Activated naive CD8-positive, alpha-beta T cell treated with anti-CD3 and anti-CD28 coated beads, Interleukin-2, amount 10 ng/mL, durations not matched to agents 7 days and 5 days (primary cell): ENCODE measurements at regions not wholly inside any gene's neighbourhood (a gene's known extent, or its start where the extent isn't known, plus 50 kb on each side); places are given as distances from the start of the nearest gene placed in this dataset.
"Not testable (repeated sequence)": the region's sequence is repeated elsewhere in the genome, so short reads cannot be mapped to it uniquely, and the experiment has no call there.

Source experiments
- ATAC-seq: fragments of 150-1000 bp; cut with Tn5 transposase; one replicate; pipeline ENCODE4 v1.10.0; 2021; ENCODE audit warnings: low read depth, moderate library complexity
- POLR2A ChIA-PET: fragments of 350-600 bp; sonication (Branson Sonifier 250); formaldehyde crosslinking; loops from one replicate; lab custom pipeline; 2021; ENCODE audit warnings: antibody characterized with exemption; lab: Charles Lee
- DNase-seq: peaks from one replicate; pipeline ENCODE4 v3.0.0; 2021
- H3K27ac Mint-ChIP-seq: one replicate; pipeline ENCODE4 v1.8.0; 2022; ENCODE audit warnings: mild to moderate bottlenecking, mixed read lengths
- H3K27me3 Mint-ChIP-seq: one replicate; pipeline ENCODE4 v1.8.0; 2022; ENCODE audit warnings: mild to moderate bottlenecking, moderate library complexity, mixed read lengths
- H3K36me3 Mint-ChIP-seq: one replicate; pipeline ENCODE4 v1.8.0; 2021; ENCODE audit warnings: mild to moderate bottlenecking, mixed read lengths
- H3K4me1 Mint-ChIP-seq: one replicate; pipeline ENCODE4 v1.8.0; 2021; ENCODE audit warnings: mixed read lengths
- H3K4me3 Mint-ChIP-seq: one replicate; pipeline ENCODE4 v1.8.0; 2022; ENCODE audit warnings: mild to moderate bottlenecking, moderate library complexity, mixed read lengths
- H3K9me3 Mint-ChIP-seq: one replicate; pipeline ENCODE4 v1.8.0; 2021; ENCODE audit warnings: mixed read lengths

DNA sequence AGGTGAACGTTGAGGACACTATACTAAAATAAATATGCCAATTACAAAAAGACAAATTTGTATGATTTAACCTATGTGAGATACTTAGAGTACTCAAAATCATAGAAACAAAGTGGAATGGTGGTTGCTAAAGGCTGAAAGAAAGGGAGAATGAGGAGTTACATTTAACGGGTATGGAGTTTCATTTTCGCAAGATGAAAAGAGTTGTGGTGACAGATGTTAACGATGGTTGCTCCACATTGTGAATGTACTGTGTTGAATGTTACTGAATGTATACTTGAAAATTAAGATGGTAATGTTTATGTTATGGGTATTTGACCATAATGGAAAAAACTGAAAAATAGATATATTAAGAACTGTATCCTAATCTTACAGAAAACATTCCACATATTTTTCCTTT, 51.3 kb upstream of the MOCS2 start:
- peaks cover 13% of the 10 kb centered on the region for H3K27me3 Mint-ChIP-seq
- H3K4me3 Mint-ChIP-seq: no peak overlapping the region
- POLR2A ChIA-PET: no interaction called here
- no peaks in the 10 kb centered on the region for H3K36me3 Mint-ChIP-seq
- no peak overlapping the region for H3K27ac Mint-ChIP-seq
- no peak for ATAC-seq
- no peaks in the 10 kb centered on the region for H3K4me1 Mint-ChIP-seq
- no peak for DNase-seq
- H3K9me3 Mint-ChIP-seq: no peaks in the 10 kb centered on the region

DNA sequence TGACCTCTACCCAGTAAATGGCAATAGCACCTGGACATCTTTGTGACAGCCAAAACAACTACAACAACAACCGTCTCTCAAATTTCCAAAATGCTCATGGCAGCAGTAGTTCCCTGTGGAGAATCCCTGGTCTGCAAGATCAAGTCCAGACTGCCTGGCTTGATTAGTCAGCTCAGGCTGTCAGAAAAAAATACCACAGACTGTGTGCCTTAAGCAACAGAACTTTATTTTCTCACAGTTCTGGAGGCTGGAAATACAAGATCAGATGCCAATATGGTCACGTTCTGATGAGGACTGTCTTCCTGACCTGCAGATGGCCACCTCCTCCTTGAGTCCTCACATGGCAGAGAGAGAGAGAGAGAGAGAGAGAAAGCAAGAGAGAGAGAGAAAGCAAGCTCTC, 52.3 kb upstream of the MOCS2 start:
- H3K4me3 Mint-ChIP-seq: no peak overlapping the region
- H3K27ac Mint-ChIP-seq: no peak overlapping the region
- H3K27me3 Mint-ChIP-seq: peaks cover 12% of the 10 kb centered on the region
- H3K36me3 Mint-ChIP-seq: no peaks in the 10 kb centered on the region
- POLR2A ChIA-PET: interaction anchor here (0.7 kb wide), 1 partner anchor 254 kb away, joined by 3 read pairs; no protein-coding TSS in a partner anchor
- DNase-seq (no peak), ATAC-seq (no peak)
- H3K4me1 Mint-ChIP-seq: no peaks in the 10 kb centered on the region
- H3K9me3 Mint-ChIP-seq: no peaks in the 10 kb centered on the region

- H3K36me3 Mint-ChIP-seq: no peaks in the 10 kb centered on the region
- H3K4me3 Mint-ChIP-seq: no peak overlapping the region
- POLR2A ChIA-PET: no interaction called here
- no peaks in the 10 kb centered on the region for H3K9me3 Mint-ChIP-seq
- H3K27me3 Mint-ChIP-seq: peaks cover 23% of the 10 kb centered on the region
- ATAC-seq (no peak), DNase-seq (no peak)
- no peak overlapping the region for H3K27ac Mint-ChIP-seq
- no peaks in the 10 kb centered on the region for H3K4me1 Mint-ChIP-seq
Observed at GRCh38 chr5:53164478-53165165, 55.1 kb upstream of the MOCS2 start.

- no peak overlapping the region for H3K4me3 Mint-ChIP-seq
- ATAC-seq (no peak), DNase-seq (no peak)
- H3K36me3 Mint-ChIP-seq: no peaks in the 10 kb centered on the region
- POLR2A ChIA-PET: no interaction called here
- peaks cover 21% of the 10 kb centered on the region for H3K27me3 Mint-ChIP-seq
- no peak overlapping the region for H3K27ac Mint-ChIP-seq
- no peaks in the 10 kb centered on the region for H3K4me1 Mint-ChIP-seq
- no peaks in the 10 kb centered on the region for H3K9me3 Mint-ChIP-seq
Observed at GRCh38 chr5:53165431-53166182, 56.0 kb upstream of the MOCS2 start.

DNA sequence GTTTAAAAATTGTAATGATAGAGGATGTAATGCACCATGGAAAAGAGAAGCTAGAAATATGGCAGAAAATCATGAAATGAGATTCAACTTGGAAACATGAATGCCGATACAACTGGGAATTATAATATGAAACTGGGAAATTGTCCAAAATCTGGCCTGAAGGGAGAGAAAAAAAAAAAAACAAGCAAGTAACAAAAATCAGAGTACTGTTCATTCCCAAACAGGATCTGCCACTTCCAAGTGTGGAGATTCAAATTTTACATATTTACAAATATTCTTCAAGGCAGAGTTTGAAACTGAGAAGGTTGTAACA, 56.6 kb upstream of the MOCS2 start:
- ATAC-seq (no peak), DNase-seq (no peak)
- Mint-ChIP-seq H3K36me3 (no peaks in the 10 kb centered on the region), H3K27me3 (peaks cover 21% of the 10 kb centered on the region), H3K9me3 (no peaks in the 10 kb centered on the region), H3K4me1 (no peaks in the 10 kb centered on the region), H3K27ac (no peak overlapping the region), H3K4me3 (no peak overlapping the region)
- POLR2A ChIA-PET: no interaction called here

DNA sequence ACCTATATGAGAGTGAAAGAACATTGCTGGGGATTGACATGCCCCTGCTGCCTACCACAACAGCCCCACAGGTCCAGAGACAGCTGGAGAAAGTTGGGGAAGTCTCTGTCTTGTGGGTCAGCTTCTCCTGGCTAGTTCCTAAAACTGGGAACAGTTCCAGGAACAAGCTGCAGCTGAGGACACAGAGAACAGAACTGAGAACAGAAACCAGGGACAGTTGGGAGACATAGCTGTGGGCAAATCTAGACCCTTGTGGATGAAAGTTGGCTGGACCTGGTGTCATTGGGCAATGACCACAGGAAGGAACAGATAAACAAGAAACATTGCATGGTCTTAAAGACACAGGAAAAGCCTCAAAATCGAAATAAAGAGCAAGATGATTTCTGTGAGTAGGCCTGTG, 58.3 kb upstream of the MOCS2 start:
- Mint-ChIP-seq H3K4me1 (no peaks in the 10 kb centered on the region), H3K27ac (no peak overlapping the region), H3K27me3 (peaks cover 21% of the 10 kb centered on the region), H3K9me3 (no peaks in the 10 kb centered on the region), H3K36me3 (no peaks in the 10 kb centered on the region), H3K4me3 (no peak overlapping the region)
- DNase-seq (no peak), ATAC-seq (no peak)
- POLR2A ChIA-PET: no interaction called here

DNA sequence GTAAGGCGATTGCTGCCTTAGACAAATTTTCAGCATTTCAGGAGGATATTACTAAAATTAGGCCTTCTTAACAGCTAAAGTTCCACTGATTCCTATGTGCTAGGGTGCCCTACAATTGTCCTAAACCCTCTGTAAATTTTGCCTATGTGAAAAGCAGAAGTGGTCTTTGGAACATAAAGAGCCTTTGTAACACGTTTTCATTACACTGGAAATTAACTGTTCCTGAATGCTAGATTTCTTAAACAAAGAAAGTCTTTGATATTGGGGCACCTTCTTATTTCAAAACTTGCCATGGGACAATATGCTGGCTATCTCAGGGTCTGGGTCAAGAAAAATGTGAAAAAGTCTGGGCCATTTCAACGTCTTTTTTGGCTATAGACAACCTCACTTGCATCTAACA, 60.4 kb upstream of the MOCS2 start:
- Mint-ChIP-seq H3K36me3 (no peaks in the 10 kb centered on the region), H3K27me3 (peaks cover 19% of the 10 kb centered on the region), H3K4me3 (no peak overlapping the region), H3K27ac (no peak overlapping the region), H3K4me1 (no peaks in the 10 kb centered on the region), H3K9me3 (no peaks in the 10 kb centered on the region)
- POLR2A ChIA-PET: no interaction called here
- ATAC-seq (no peak), DNase-seq (no peak)

DNA sequence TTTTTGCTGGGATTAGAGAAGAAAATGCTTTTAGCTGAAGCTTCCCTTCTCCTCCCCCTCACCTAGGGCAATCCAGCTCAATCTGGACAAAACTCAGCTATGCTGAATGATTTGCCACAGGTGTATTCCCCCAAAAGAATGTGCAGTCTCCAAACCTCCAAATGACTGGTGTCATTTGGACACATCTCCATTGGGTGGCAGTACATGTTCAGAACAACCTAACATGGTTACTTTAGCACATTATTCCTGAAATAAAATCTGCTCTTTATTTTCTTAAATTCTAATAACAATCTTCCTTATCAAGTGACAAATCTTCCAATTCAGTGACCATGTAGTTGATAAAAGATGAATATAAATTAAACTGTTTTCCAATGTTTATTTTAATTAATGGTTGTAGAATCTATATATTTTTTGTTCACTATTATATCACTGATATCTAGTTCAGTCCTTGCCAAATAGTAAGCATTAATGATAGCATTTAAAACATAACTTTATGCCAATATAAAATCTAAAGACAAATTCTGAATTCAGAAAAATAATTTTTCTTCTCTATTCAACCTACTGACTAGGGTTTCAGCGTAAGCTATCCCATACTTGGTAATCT, 61.3 kb upstream of the MOCS2 start:
- ATAC-seq (no peak), DNase-seq (no peak)
- no peak overlapping the region for H3K27ac Mint-ChIP-seq

GRCh38 chr5:53172073-53172472, 62.5 kb upstream of the MOCS2 start:
- H3K9me3 Mint-ChIP-seq, H3K4me1 Mint-ChIP-seq, H3K4me3 Mint-ChIP-seq, H3K36me3 Mint-ChIP-seq, POLR2A ChIA-PET, DNase-seq, ATAC-seq, H3K27ac Mint-ChIP-seq: not testable (repeated sequence)
- H3K27me3 Mint-ChIP-seq: peaks cover 13% of the 10 kb centered on the region

More for the DNA sequence above, 61.3 kb upstream of the MOCS2 start:
- H3K4me3 Mint-ChIP-seq: no peak overlapping the region
- no peaks in the 10 kb centered on the region for H3K9me3 Mint-ChIP-seq
- POLR2A ChIA-PET: no interaction called here
- H3K4me1 Mint-ChIP-seq: no peaks in the 10 kb centered on the region
- peaks cover 15% of the 10 kb centered on the region for H3K27me3 Mint-ChIP-seq
- no peaks in the 10 kb centered on the region for H3K36me3 Mint-ChIP-seq

- H3K4me3 Mint-ChIP-seq: no peak overlapping the region
- no peaks in the 10 kb centered on the region for H3K4me1 Mint-ChIP-seq
- H3K9me3 Mint-ChIP-seq: no peaks in the 10 kb centered on the region
- POLR2A ChIA-PET: no interaction called here
- ATAC-seq (no peak), DNase-seq (no peak)
- no peak overlapping the region for H3K27ac Mint-ChIP-seq
- H3K36me3 Mint-ChIP-seq: no peaks in the 10 kb centered on the region
- peaks cover 11% of the 10 kb centered on the region for H3K27me3 Mint-ChIP-seq
Observed at GRCh38 chr5:53172630-53173029, 63.1 kb upstream of the MOCS2 start.

- H3K9me3 Mint-ChIP-seq: no peaks in the 10 kb centered on the region
- DNase-seq (no peak), ATAC-seq (no peak)
- no peaks in the 10 kb centered on the region for H3K36me3 Mint-ChIP-seq
- peaks cover 7% of the 10 kb centered on the region for H3K27me3 Mint-ChIP-seq
- H3K4me3 Mint-ChIP-seq: no peak overlapping the region
- no peaks in the 10 kb centered on the region for H3K4me1 Mint-ChIP-seq
- POLR2A ChIA-PET: no interaction called here
- H3K27ac Mint-ChIP-seq: no peak overlapping the region
Observed at GRCh38 chr5:53173083-53173482, 63.5 kb upstream of the MOCS2 start.

GRCh38 chr5:53178830-53179229, 69.3 kb upstream of the MOCS2 start:
- no peaks in the 10 kb centered on the region for H3K9me3 Mint-ChIP-seq
- H3K4me1 Mint-ChIP-seq: peaks cover 2% of the 10 kb centered on the region
- POLR2A ChIA-PET: no interaction called here
- no peak overlapping the region for H3K4me3 Mint-ChIP-seq
- H3K27ac Mint-ChIP-seq: no peak overlapping the region
- DNase-seq: no peak
- no peaks in the 10 kb centered on the region for H3K36me3 Mint-ChIP-seq
- ATAC-seq: no peak
- peaks cover 3% of the 10 kb centered on the region for H3K27me3 Mint-ChIP-seq

GRCh38 chr5:53179691-53180090, 70.1 kb upstream of the MOCS2 start:
- Mint-ChIP-seq H3K27ac (no peak overlapping the region), H3K4me3 (no peak overlapping the region), H3K4me1 (peaks cover 2% of the 10 kb centered on the region), H3K9me3 (no peaks in the 10 kb centered on the region), H3K36me3 (no peaks in the 10 kb centered on the region), H3K27me3 (peaks cover 3% of the 10 kb centered on the region)
- POLR2A ChIA-PET: no interaction called here
- ATAC-seq: no peak
- DNase-seq: no peak

- Mint-ChIP-seq H3K4me3 (no peak overlapping the region), H3K27me3 (peaks cover 3% of the 10 kb centered on the region), H3K27ac (no peak overlapping the region), H3K36me3 (no peaks in the 10 kb centered on the region), H3K4me1 (peaks cover 2% of the 10 kb centered on the region), H3K9me3 (no peaks in the 10 kb centered on the region)
- DNase-seq (no peak), ATAC-seq (no peak)
- POLR2A ChIA-PET: no interaction called here
Observed at GRCh38 chr5:53180538-53180937, 71.0 kb upstream of the MOCS2 start.
